ENCODE measurements at regions not wholly inside any gene's neighbourhood (a gene's known extent, or its start where the extent isn't known, plus 50 kb on each side); places are given as distances from the start of the nearest gene placed in this dataset.

DNA sequence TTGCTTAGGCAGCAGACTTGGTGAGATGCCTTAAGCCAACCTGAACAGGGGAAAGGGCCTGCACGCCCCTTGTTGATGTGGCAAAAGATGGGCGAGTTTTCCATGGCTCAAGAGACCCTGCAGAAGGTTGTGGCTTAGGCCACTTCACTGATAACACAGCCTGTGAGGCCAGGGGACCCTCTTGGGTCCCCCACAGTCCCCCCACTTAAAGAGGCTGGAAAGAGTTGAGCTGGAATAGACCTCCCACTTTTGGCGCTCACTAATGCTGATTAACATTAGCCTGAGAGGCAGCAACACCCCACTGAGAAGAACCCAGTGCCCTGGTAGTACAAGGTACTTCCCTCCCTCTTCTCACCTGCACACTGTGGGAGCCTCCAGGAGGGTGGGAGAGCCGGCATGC is 107.5 kb downstream of the TRIM29 start:
- TF ChIP-seq EZH2phosphoT487 (IDR thresholded peaks at IDR 0.05; ENCODE audit: borderline replicate concordance, low read length) = no peak
- TF ChIP-seq, protein P1, sequence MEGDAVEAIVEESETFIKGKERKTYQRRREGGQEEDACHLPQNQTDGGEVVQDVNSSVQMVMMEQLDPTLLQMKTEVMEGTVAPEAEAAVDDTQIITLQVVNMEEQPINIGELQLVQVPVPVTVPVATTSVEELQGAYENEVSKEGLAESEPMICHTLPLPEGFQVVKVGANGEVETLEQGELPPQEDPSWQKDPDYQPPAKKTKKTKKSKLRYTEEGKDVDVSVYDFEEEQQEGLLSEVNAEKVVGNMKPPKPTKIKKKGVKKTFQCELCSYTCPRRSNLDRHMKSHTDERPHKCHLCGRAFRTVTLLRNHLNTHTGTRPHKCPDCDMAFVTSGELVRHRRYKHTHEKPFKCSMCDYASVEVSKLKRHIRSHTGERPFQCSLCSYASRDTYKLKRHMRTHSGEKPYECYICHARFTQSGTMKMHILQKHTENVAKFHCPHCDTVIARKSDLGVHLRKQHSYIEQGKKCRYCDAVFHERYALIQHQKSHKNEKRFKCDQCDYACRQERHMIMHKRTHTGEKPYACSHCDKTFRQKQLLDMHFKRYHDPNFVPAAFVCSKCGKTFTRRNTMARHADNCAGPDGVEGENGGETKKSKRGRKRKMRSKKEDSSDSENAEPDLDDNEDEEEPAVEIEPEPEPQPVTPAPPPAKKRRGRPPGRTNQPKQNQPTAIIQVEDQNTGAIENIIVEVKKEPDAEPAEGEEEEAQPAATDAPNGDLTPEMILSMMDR (IDR thresholded peaks at IDR 0.05; ENCODE audit: low read depth, low read length, poor library complexity, severe bottlenecking) = no peak
- Histone ChIP-seq H3K4me1 (ENCODE audit: control insufficient read depth, low read length) (no peaks in the 10 kb centered on the region), H3K9me2 (replicated peaks; ENCODE audit: control insufficient read depth, low read length) (no peaks in the 10 kb centered on the region), H3K36me3 (ENCODE audit: control insufficient read depth, low read length) (no peaks in the 10 kb centered on the region), H4K20me1 (ENCODE audit: control insufficient read depth, insufficient read depth, low read depth, low read length) (no peaks in the 10 kb centered on the region), H3K4me2 (ENCODE audit: low read length) (no peak overlapping the region), H3K4me3 (ENCODE audit: low read length) (no peak overlapping the region), H3K79me2 (ENCODE audit: control insufficient read depth, low read length) (no peaks in the 10 kb centered on the region), H3K9me3 (ENCODE audit: control insufficient read depth, insufficient read depth, low read length) (no peaks in the 10 kb centered on the region), H3K27ac (ENCODE audit: low read depth, low read length) (no peak overlapping the region), H3F3A (ENCODE audit: control insufficient read depth, insufficient read depth) (no peaks in the 10 kb centered on the region), H3K27me3 (ENCODE audit: control insufficient read depth, low read length) (no peaks in the 10 kb centered on the region)

DNA sequence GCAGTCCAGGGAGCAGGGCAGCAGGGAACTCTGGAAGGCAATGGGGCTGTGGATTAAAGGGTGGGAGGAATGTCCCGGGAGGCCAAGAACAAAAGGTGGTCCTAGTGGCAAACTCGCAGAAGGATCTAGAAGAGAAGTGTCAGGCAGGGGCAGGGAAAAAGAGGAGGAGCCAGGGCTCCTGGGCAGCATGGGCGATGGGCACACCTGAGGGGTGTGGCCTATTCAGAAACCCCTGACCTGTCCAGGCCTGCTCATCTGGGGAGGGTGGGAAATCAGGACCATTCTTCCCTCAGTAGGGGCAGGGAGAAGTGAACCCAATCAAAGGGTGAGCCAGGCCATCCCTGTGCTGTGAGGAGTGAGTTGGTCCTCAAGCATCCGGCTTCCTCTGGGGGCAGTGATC is 108.6 kb downstream of the TRIM29 start:
- Histone ChIP-seq H3K4me2 (ENCODE audit: low read length) (no peak overlapping the region), H3F3A (ENCODE audit: control insufficient read depth, insufficient read depth) (no peaks in the 10 kb centered on the region)

DNA sequence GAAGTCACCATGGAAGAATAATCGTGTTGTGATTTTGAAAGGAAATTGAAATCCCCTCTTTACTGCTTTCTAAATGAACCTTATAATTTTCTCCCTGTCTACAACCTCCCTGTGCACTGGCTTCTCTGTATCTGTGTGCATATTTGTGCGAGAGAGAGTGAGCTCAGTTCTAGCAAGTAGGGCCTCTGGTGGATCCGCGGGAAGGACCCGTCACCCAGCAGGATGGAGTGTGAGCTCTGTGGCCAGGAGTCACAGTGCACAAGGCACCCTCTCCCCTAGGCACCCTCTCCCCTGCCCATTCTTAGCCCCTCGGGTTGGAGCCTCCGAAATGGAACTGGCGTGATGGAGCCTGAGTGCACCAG is 109.0 kb downstream of the TRIM29 start:
- no peak for TF ChIP-seq EZH2phosphoT487 (IDR thresholded peaks at IDR 0.05; ENCODE audit: borderline replicate concordance, low read length)
- TF ChIP-seq, protein P1 (IDR thresholded peaks at IDR 0.05; ENCODE audit: low read depth, low read length, poor library complexity, severe bottlenecking) = no peak
- Histone ChIP-seq H4K20me1 (ENCODE audit: control insufficient read depth, insufficient read depth, low read depth, low read length) (no peaks in the 10 kb centered on the region), H3K4me2 (ENCODE audit: low read length) (no peak overlapping the region), H3K4me1 (ENCODE audit: control insufficient read depth, low read length) (no peaks in the 10 kb centered on the region), H3K9me2 (replicated peaks; ENCODE audit: control insufficient read depth, low read length) (no peaks in the 10 kb centered on the region), H3F3A (ENCODE audit: control insufficient read depth, insufficient read depth) (no peaks in the 10 kb centered on the region), H3K79me2 (ENCODE audit: control insufficient read depth, low read length) (no peaks in the 10 kb centered on the region), H3K27me3 (ENCODE audit: control insufficient read depth, low read length) (no peaks in the 10 kb centered on the region), H3K27ac (ENCODE audit: low read depth, low read length) (no peak overlapping the region), H3K4me3 (ENCODE audit: low read length) (no peak overlapping the region), H3K9me3 (ENCODE audit: control insufficient read depth, insufficient read depth, low read length) (no peaks in the 10 kb centered on the region), H3K36me3 (ENCODE audit: control insufficient read depth, low read length) (no peaks in the 10 kb centered on the region)

More for the DNA sequence above, 108.6 kb downstream of the TRIM29 start:
- no peaks in the 10 kb centered on the region for H3K9me2 ChIP-seq (replicated peaks; ENCODE audit: control insufficient read depth, low read length)
- H3K4me1 ChIP-seq (ENCODE audit: control insufficient read depth, low read length) = no peaks in the 10 kb centered on the region
- H3K4me3 ChIP-seq (ENCODE audit: low read length) = no peak overlapping the region
- H3K36me3 ChIP-seq (ENCODE audit: control insufficient read depth, low read length) = no peaks in the 10 kb centered on the region
- H3K27ac ChIP-seq (ENCODE audit: low read depth, low read length) = no peak overlapping the region
- no peak for TF ChIP-seq EZH2phosphoT487 (IDR thresholded peaks at IDR 0.05; ENCODE audit: borderline replicate concordance, low read length)
- TF ChIP-seq, protein P1 (IDR thresholded peaks at IDR 0.05; ENCODE audit: low read depth, low read length, poor library complexity, severe bottlenecking) = no peak
- H4K20me1 ChIP-seq (ENCODE audit: control insufficient read depth, insufficient read depth, low read depth, low read length) = no peaks in the 10 kb centered on the region
- H3K27me3 ChIP-seq (ENCODE audit: control insufficient read depth, low read length) = no peaks in the 10 kb centered on the region
- H3K79me2 ChIP-seq (ENCODE audit: control insufficient read depth, low read length) = no peaks in the 10 kb centered on the region
- H3K9me3 ChIP-seq (ENCODE audit: control insufficient read depth, insufficient read depth, low read length) = no peaks in the 10 kb centered on the region
